ENCODE measurements at regions not wholly inside any gene's neighbourhood (a gene's known extent, or its start where the extent isn't known, plus 50 kb on each side); places are given as distances from the start of the nearest gene placed in this dataset.

- TF ChIP-seq, protein P1, sequence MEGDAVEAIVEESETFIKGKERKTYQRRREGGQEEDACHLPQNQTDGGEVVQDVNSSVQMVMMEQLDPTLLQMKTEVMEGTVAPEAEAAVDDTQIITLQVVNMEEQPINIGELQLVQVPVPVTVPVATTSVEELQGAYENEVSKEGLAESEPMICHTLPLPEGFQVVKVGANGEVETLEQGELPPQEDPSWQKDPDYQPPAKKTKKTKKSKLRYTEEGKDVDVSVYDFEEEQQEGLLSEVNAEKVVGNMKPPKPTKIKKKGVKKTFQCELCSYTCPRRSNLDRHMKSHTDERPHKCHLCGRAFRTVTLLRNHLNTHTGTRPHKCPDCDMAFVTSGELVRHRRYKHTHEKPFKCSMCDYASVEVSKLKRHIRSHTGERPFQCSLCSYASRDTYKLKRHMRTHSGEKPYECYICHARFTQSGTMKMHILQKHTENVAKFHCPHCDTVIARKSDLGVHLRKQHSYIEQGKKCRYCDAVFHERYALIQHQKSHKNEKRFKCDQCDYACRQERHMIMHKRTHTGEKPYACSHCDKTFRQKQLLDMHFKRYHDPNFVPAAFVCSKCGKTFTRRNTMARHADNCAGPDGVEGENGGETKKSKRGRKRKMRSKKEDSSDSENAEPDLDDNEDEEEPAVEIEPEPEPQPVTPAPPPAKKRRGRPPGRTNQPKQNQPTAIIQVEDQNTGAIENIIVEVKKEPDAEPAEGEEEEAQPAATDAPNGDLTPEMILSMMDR (IDR thresholded peaks at IDR 0.05), result no peak
- no peak for TF ChIP-seq POLR2A (IDR thresholded peaks at IDR 0.05)
- no peak for TF ChIP-seq POLR2AphosphoS5 (IDR thresholded peaks at IDR 0.05)
Measured at GRCh38 chr5:135218790-135219568, 180.1 kb downstream of the MACROH2A1 start.
